ENCODE measurements at regions not wholly inside any gene's neighbourhood (a gene's known extent, or its start where the extent isn't known, plus 50 kb on each side); places are given as distances from the start of the nearest gene placed in this dataset.

- H3K9ac ChIP-seq (ENCODE audit: low read depth in 1 of 2, low read length in 2 of 2), result no peak overlapping the region
- TF ChIP-seq FOXA1 (IDR thresholded peaks at IDR 0.05) (no peak), MAX (IDR thresholded peaks at IDR 0.05) (no peak), FOXA2 (IDR thresholded peaks at IDR 0.05) (no peak), TAF1 (conservative IDR thresholded peaks at IDR 0.05) (no peak), RXRA (IDR thresholded peaks at IDR 0.05) (no peak), HNF4G (IDR thresholded peaks at IDR 0.05) (no peak), ATF3 (IDR thresholded peaks at IDR 0.05) (no peak), HNF4A (conservative IDR thresholded peaks at IDR 0.05) (no peak), SP1 (IDR thresholded peaks at IDR 0.05) (no peak), NR2F2 (IDR thresholded peaks at IDR 0.05) (no peak)
- no peaks in the 10 kb centered on the region for H3K9me3 ChIP-seq (ENCODE audit: control insufficient read depth in 4 of 4, low read length in 3 of 4)
- no peaks in the 10 kb centered on the region for H3K36me3 ChIP-seq (ENCODE audit: control insufficient read depth in 4 of 4, insufficient read depth in 3 of 4, low read depth in 1 of 4, low read length in 3 of 4)
- WGBS, result 97% methylated on average over 8 of the region's 8 CpGs
- H3K4me1 ChIP-seq (ENCODE audit: control insufficient read depth in 4 of 4, insufficient read depth in 4 of 4, low read length in 3 of 4), result peaks cover 6 to 15% (median 13%) of the 10 kb centered on the region in 4 donors
- no peak overlapping the region for H3K27ac ChIP-seq (ENCODE audit: low read depth in 1 of 2, low read length in 2 of 2)
- DNase-seq (ENCODE audit: low spot score), result no peak
- H3K27me3 ChIP-seq (ENCODE audit: control insufficient read depth in 4 of 4, insufficient read depth in 4 of 4, low read length in 3 of 4), result no peaks in the 10 kb centered on the region
- H3K4me3 ChIP-seq (ENCODE audit: low read depth in 1 of 3, low read length in 3 of 3), result no peak overlapping the region
Observed at GRCh38 chr20:53876470-53876869, 193.9 kb downstream of the BCAS1 start.

- H3K36me3 ChIP-seq (ENCODE audit: control insufficient read depth in 4 of 4, insufficient read depth in 3 of 4, low read depth in 1 of 4, low read length in 3 of 4), result no peaks in the 10 kb centered on the region
- no peak overlapping the region for H3K27ac ChIP-seq (ENCODE audit: low read depth in 1 of 2, low read length in 2 of 2)
- H3K9ac ChIP-seq (ENCODE audit: low read depth in 1 of 2, low read length in 2 of 2), result no peak overlapping the region
- no peak for TF ChIP-seq HNF4G (IDR thresholded peaks at IDR 0.05)
- TF ChIP-seq MAX (IDR thresholded peaks at IDR 0.05), result no peak
- TF ChIP-seq SP1 (IDR thresholded peaks at IDR 0.05), result no peak
- TF ChIP-seq ZBTB33 (IDR thresholded peaks at IDR 0.05), result no peak
- TF ChIP-seq GABPA (IDR thresholded peaks at IDR 0.05 in 1 of 2, conservative IDR thresholded peaks at IDR 0.05 in 1 of 2), result peak; percentile 19 to 51
- no peak for TF ChIP-seq RXRA (IDR thresholded peaks at IDR 0.05)
- TF ChIP-seq FOXA1 (IDR thresholded peaks at IDR 0.05), result no peak
- no peaks in the 10 kb centered on the region for H3K9me3 ChIP-seq (ENCODE audit: control insufficient read depth in 4 of 4, low read length in 3 of 4)
- WGBS, result 96% methylated on average over 14 of the region's 14 CpGs
- H3K27me3 ChIP-seq (ENCODE audit: control insufficient read depth in 4 of 4, insufficient read depth in 4 of 4, low read length in 3 of 4), result no peaks in the 10 kb centered on the region
- peaks cover 6 to 21% (median 19%) of the 10 kb centered on the region in 4 donors for H3K4me1 ChIP-seq (ENCODE audit: control insufficient read depth in 4 of 4, insufficient read depth in 4 of 4, low read length in 3 of 4)
- DNase-seq (ENCODE audit: low spot score), result no peak
- H3K4me3 ChIP-seq (ENCODE audit: low read depth in 1 of 3, low read length in 3 of 3), result no peak overlapping the region
Observed at GRCh38 chr20:53875452-53875851, 194.9 kb downstream of the BCAS1 start.

- H3K27ac ChIP-seq (ENCODE audit: low read depth in 1 of 2, low read length in 2 of 2), result no peak overlapping the region
- no peak overlapping the region for H3K4me3 ChIP-seq (ENCODE audit: low read depth in 1 of 3, low read length in 3 of 3)
- peaks cover 6 to 28% (median 24%) of the 10 kb centered on the region in 4 donors for H3K4me1 ChIP-seq (ENCODE audit: control insufficient read depth in 4 of 4, insufficient read depth in 4 of 4, low read length in 3 of 4)
- no peak for DNase-seq (ENCODE audit: low spot score)
- no peaks in the 10 kb centered on the region for H3K9me3 ChIP-seq (ENCODE audit: control insufficient read depth in 4 of 4, low read length in 3 of 4)
- H3K9ac ChIP-seq (ENCODE audit: low read depth in 1 of 2, low read length in 2 of 2), result no peak overlapping the region
- TF ChIP-seq RAD21 (IDR thresholded peaks at IDR 0.05) (no peak), HNF4G (IDR thresholded peaks at IDR 0.05) (no peak), NR2F2 (IDR thresholded peaks at IDR 0.05) (no peak), HNF4A (conservative IDR thresholded peaks at IDR 0.05) (no peak), FOXA1 (IDR thresholded peaks at IDR 0.05) (no peak)
- WGBS, result 99% methylated on average over 1 of the region's 1 CpG
- no peaks in the 10 kb centered on the region for H3K36me3 ChIP-seq (ENCODE audit: control insufficient read depth in 4 of 4, insufficient read depth in 3 of 4, low read depth in 1 of 4, low read length in 3 of 4)
- H3K27me3 ChIP-seq (ENCODE audit: control insufficient read depth in 4 of 4, insufficient read depth in 4 of 4, low read length in 3 of 4), result no peaks in the 10 kb centered on the region
Observed at GRCh38 chr20:53874706-53875105, 195.7 kb downstream of the BCAS1 start.

Measured in liver (tissue), 7 donors.